Ovary (tissue), 1 donor: ENCODE measurements at regions not wholly inside any gene's neighbourhood (a gene's known extent, or its start where the extent isn't known, plus 50 kb on each side); places are given as distances from the start of the nearest gene placed in this dataset.

Source experiments
- EP300 ChIP-seq: sonication (generic); formaldehyde crosslinking; IDR thresholded peaks from one replicate; pipeline ENCODE4 v1.6.1; 2017; ENCODE audit warnings: antibody characterized with exemption
- POLR2A ChIP-seq: fragments of 450-650 bp; IDR thresholded peaks from one replicate; pipeline ENCODE4 v1.6.1; 2017; ENCODE audit warnings: antibody characterized with exemption, mild to moderate bottlenecking, moderate library complexity

DNA sequence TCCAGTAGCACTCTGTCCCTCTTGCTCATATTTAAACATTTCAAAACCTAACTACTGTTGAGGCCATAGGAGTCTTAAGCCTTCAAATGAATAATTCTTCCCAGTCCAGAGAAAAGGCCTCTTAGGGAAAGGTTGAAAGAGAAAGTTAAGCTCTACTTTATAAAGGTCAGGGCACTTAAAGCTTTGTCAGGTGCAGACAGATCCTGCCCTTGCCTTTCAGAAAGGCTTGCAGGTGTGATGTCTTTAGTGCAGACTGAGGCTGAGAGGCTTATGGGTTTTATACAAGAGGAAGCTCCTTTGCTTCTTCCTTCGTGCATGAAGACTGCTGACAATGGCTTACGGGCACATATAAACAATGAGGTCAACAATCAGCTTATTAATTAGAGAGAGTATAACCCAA, 105.0 kb upstream of the LINC00305 start:
- no peak for TF ChIP-seq POLR2A
- no peak for TF ChIP-seq EP300
